ENCODE measurements at regions not wholly inside any gene's neighbourhood (a gene's known extent, or its start where the extent isn't known, plus 50 kb on each side); places are given as distances from the start of the nearest gene placed in this dataset.

DNA sequence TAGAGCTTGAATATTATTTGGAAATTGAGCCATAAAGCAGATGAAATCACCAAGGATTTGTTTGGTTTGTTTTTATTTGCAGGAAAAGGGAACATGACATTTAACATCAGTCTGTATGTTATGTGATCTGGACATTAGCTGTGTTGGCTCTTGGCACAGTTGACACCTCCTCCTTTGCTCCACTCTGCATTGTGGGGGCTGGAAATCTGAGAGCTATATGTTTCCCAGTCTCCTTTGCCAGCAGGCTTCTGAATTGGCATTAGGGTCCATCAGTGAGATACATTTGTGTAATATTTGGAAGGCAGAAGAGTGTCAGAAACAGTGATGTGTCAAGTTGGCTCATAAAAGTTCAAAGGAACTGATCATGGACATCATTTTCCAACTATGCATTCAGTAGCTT lies 322.1 kb upstream of the ATP2B1 start:
- TF ChIP-seq CTCF (IDR thresholded peaks at IDR 0.05) (no peak), POLR2A (IDR thresholded peaks at IDR 0.05) (no peak), POLR2AphosphoS5 (IDR thresholded peaks at IDR 0.05) (no peak), EP300 (IDR thresholded peaks at IDR 0.05) (no peak)

Measured in sigmoid colon (tissue), 4 donors.